Tibial artery (tissue), 4 donors: ENCODE measurements at regions not wholly inside any gene's neighbourhood (a gene's known extent, or its start where the extent isn't known, plus 50 kb on each side); places are given as distances from the start of the nearest gene placed in this dataset.
A peak's percentile ranks its signal among the peaks of the same experiment; 100 is the strongest.

Experiments
- DNase-seq, 2 donors: peaks; one replicate each; pipeline ENCODE4 v3.0.0-alpha.2; 2019
- H3K27ac ChIP-seq, 2 donors: fragments of 200-600 bp; sonication (generic) in 1 of 2; 1 replicate in 1 of 2; 2 replicates in 1 of 2; pipeline ENCODE4 v1.5.1; 2018 to 2019; ENCODE audit warnings: mild to moderate bottlenecking in 1 of 2
- H3K27me3 ChIP-seq, 2 donors: fragments of 200-600 bp; sonication (generic) in 1 of 2; one replicate each; pipeline versions ENCODE4 v1.5.1 to v1.6.0; 2016 to 2019
- H3K36me3 ChIP-seq, 3 donors: fragments of 200-600 bp; sonication (generic) in 2 of 3; one replicate each; pipeline ENCODE4 v1.5.1; 2016 to 2019; ENCODE audit warnings: mild to moderate bottlenecking in 2 of 3
- H3K4me1 ChIP-seq, 4 donors: fragments of 200-600 bp; sonication (generic) in 2 of 4; 1 replicate in 3 of 4; 2 replicates in 1 of 4; pipeline ENCODE4 v1.5.1; 2016 to 2019
- H3K4me3 ChIP-seq, 2 donors: fragments of 200-600 bp; sonication (generic) in 1 of 2; 1 replicate in 1 of 2; 2 replicates in 1 of 2; pipeline ENCODE4 v1.5.1; 2018 to 2019; ENCODE audit warnings: mild to moderate bottlenecking in 2 of 2
- H3K9me3 ChIP-seq, 3 donors: fragments of 200-600 bp; sonication (generic) in 1 of 3; one replicate each; pipeline ENCODE4 v1.5.1; 2016 to 2019
- CTCF ChIP-seq, 2 experiments: fragments of 200-600 bp in 1 of 2; fragments of 450-650 bp in 1 of 2; IDR thresholded peaks; one replicate each; pipeline ENCODE4 v1.5.1; 2017 to 2019; ENCODE audit warnings: antibody characterized with exemption in 2 of 2, mild to moderate bottlenecking in 1 of 2, moderate library complexity in 1 of 2
- intact Hi-C: fragments of 100-400 bp; cut with DNase I; formaldehyde crosslinking; loops from one replicate; pipeline ENCODE4 v1.15.0; 2023; ENCODE audit warnings: low total_unique reads

GRCh38 chr15:70447521-70447920 lies 315.8 kb downstream of the UACA start:
- no peaks in the 10 kb centered on the region for H3K4me1 ChIP-seq
- no peak overlapping the region for H3K27ac ChIP-seq

GRCh38 chr15:70447081-70447480 lies 316.3 kb downstream of the UACA start:
- no peak overlapping the region for H3K27ac ChIP-seq
- H3K4me1 ChIP-seq, result no peaks in the 10 kb centered on the region
- intact Hi-C loops, result no loop called here
- H3K27me3 ChIP-seq, result peaks cover 0 to 36% of the 10 kb centered on the region in 2 donors
- H3K36me3 ChIP-seq, result no peaks in the 10 kb centered on the region
- no peaks in the 10 kb centered on the region for H3K9me3 ChIP-seq
- TF ChIP-seq CTCF (IDR thresholded peaks at IDR 0.05), result no peak
- H3K4me3 ChIP-seq, result no peak overlapping the region
- DNase-seq, result peak in 1 of 2 donors; percentile 50

More at GRCh38 chr15:70447521-70447920, 315.8 kb downstream of the UACA start:
- DNase-seq, result no peak
- Histone ChIP-seq H3K36me3 (no peaks in the 10 kb centered on the region), H3K27me3 (peaks cover 0 to 34% of the 10 kb centered on the region in 2 donors), H3K9me3 (no peaks in the 10 kb centered on the region), H3K4me3 (no peak overlapping the region)
- TF ChIP-seq CTCF (IDR thresholded peaks at IDR 0.05), result no peak
- intact Hi-C loops, result no loop called here

- Histone ChIP-seq H3K36me3 (no peaks in the 10 kb centered on the region), H3K9me3 (no peaks in the 10 kb centered on the region), H3K4me1 (no peaks in the 10 kb centered on the region), H3K27ac (no peak overlapping the region), H3K4me3 (no peak overlapping the region), H3K27me3 (peaks cover 0 to 39% of the 10 kb centered on the region in 2 donors)
- peak in 1 of 2 donors; percentile 12 for DNase-seq
- intact Hi-C loops, result no loop called here
- TF ChIP-seq CTCF (IDR thresholded peaks at IDR 0.05), result no peak
These were observed 319.7 kb downstream of the UACA start for GRCh38 chr15:70443486-70444273.

GRCh38 chr15:70442616-70443321 lies 320.6 kb downstream of the UACA start:
- intact Hi-C loops, result no loop called here
- H3K4me1 ChIP-seq, result no peaks in the 10 kb centered on the region
- H3K27ac ChIP-seq, result no peak overlapping the region
- no peak for TF ChIP-seq CTCF (IDR thresholded peaks at IDR 0.05)
- no peaks in the 10 kb centered on the region for H3K36me3 ChIP-seq
- H3K4me3 ChIP-seq, result no peak overlapping the region
- no peaks in the 10 kb centered on the region for H3K9me3 ChIP-seq
- DNase-seq, result peak in 1 of 2 donors; percentile 55
- peaks cover 0 to 30% of the 10 kb centered on the region in 2 donors for H3K27me3 ChIP-seq

GRCh38 chr15:70442211-70442610 lies 321.1 kb downstream of the UACA start:
- TF ChIP-seq CTCF (IDR thresholded peaks at IDR 0.05), result no peak
- no peak overlapping the region for H3K4me3 ChIP-seq
- DNase-seq, result peak in 1 of 2 donors; percentile 25
- intact Hi-C loops, result no loop called here
- H3K4me1 ChIP-seq, result no peaks in the 10 kb centered on the region
- H3K36me3 ChIP-seq, result no peaks in the 10 kb centered on the region
- H3K27me3 ChIP-seq, result peaks cover 0 to 25% of the 10 kb centered on the region in 2 donors
- no peak overlapping the region for H3K27ac ChIP-seq
- no peaks in the 10 kb centered on the region for H3K9me3 ChIP-seq
